Suppressor macrophage (primary cell): ENCODE measurements at regions not wholly inside any gene's neighbourhood (a gene's known extent, or its start where the extent isn't known, plus 50 kb on each side); places are given as distances from the start of the nearest gene placed in this dataset.
A peak's percentile ranks its signal among the peaks of the same experiment; 100 is the strongest.

ENCODE experiments used
- DNase-seq, 4 experiments: peaks; one replicate each; pipeline ENCODE4 v3.0.0-alpha.2; 2020 to 2022

DNA sequence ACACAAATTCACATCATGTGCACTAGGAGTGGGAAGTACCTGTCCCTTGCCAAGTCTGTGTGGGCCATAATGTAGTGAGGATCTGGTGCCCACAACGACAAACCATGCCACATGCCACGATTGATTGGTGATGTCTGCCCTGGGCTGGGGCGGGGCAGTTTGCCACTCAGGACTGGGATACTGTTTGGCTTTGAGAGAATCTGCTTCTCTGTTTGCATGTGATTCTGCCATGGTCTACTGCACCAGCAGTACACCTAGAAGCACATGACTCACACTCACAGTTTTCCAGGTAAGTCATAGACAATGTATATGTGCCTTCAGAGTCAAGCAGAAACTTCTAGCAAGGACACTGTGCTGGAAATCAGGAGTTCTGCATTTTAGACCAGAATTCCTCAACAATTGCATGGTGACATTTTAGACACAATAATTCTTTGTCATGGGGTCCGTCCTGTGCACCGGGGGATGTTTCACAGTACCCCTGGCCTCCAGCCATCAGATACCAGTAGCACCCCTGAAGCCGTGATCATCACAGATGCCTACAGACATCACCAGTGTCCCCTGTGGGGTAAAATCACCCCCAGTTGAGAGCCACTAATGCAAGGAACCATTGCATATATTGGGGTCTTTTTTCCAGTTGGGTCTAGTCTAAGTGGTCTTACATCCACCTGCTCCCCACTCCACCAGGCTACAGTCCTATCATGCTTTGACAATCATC is 278.3 kb downstream of the EIPR1 start:
- DNase-seq = no peak

GRCh38 chr2:3098231-3098630 is 279.4 kb downstream of the EIPR1 start:
- no peak for DNase-seq

GRCh38 chr2:3097804-3098203 is 279.8 kb downstream of the EIPR1 start:
- no peak for DNase-seq

- no peak for DNase-seq
Observed at GRCh38 chr2:3094999-3095958, 282.3 kb downstream of the EIPR1 start.

GRCh38 chr2:3094318-3094717 is 283.3 kb downstream of the EIPR1 start:
- no peak for DNase-seq

DNA sequence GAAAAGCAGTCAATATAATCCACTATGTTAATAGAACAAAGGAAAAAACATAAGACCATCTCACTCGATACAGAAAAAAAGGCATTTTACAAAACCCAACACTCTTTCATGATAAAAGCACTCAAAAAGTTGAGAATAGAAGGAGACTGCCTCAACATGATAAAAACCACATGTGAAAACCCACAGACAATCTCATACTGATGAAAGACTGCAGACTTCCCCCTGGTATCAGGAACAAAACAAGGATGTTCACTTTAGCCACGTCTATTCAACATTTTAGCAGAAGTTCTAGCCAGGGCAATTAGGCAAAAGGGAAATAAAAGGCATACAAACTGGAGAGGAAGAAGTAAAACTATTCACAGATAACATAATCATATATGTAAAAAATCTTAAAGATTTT is 285.9 kb downstream of the EIPR1 start:
- DNase-seq = peak in 2 of 4 experiments; percentile 3 to 21

- no peak for DNase-seq
Observed at GRCh38 chr2:3082705-3083104, 294.9 kb downstream of the EIPR1 start.

DNA sequence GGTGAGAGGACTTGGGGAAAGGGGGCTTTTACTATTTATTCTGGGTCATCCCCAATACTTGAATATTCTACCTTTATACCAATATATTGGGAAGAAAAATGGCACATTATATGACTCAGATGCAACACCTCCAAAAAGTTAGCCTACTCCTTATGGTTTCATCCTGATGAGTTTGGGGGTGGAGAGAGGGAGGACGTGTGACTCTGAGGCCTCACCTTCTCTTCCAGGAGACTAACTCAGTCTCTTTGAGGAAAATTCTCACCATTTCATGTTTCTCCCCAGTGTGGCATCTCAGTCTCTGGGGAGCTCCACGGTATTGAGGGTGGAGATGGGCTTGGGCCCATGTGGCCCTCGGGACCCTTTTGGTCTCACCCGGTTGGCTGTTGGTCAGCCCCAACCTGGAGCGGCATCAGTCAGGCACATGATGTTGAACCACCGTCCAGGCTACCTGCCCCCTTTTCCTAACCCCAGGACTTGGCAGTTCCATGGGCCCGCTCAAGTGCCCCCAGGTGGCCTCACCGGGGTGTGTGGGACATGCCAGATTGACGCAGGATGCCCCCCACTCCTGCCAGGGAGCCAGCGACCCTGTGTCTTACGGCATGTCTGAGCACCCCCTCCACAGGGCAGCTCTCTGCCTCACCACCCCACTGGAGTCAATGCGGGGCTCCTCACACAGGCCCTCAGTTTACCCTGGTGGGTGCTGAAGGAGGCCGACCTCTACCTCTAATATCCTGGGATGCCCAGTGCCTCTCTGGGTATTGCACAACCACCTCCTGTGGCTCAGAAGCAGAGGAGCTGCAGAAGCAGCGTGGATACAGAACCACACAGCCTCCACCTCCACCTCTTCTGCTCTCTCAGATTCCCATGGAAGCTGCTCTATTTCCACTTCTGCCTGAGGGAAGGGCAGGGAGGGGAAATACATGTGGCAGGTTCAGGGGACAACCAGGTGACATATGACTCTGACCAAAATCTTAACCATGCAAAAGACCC is 297.4 kb downstream of the EIPR1 start:
- no peak for DNase-seq

GRCh38 chr2:3079466-3079865 is 298.2 kb downstream of the EIPR1 start:
- DNase-seq = no peak

DNA sequence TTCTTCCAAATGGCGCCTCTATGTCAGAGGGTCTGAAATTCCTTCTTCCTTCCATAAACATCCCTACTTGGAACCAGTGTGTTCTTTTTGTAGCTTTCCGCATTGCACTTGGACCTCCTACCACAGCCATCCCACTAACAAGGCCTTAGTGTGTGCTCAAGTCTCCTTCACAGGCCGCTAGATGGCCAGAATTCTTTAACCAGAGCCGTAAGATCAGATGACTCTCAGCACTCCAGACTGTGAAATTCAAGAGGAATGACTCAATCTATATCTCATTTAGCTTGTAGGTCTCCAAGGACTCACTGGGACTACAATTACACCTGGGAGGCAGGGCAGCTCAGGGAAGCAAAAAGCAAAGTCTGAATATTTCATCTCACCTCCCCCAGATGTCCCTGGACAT is 298.9 kb downstream of the EIPR1 start:
- DNase-seq = no peak

DNA sequence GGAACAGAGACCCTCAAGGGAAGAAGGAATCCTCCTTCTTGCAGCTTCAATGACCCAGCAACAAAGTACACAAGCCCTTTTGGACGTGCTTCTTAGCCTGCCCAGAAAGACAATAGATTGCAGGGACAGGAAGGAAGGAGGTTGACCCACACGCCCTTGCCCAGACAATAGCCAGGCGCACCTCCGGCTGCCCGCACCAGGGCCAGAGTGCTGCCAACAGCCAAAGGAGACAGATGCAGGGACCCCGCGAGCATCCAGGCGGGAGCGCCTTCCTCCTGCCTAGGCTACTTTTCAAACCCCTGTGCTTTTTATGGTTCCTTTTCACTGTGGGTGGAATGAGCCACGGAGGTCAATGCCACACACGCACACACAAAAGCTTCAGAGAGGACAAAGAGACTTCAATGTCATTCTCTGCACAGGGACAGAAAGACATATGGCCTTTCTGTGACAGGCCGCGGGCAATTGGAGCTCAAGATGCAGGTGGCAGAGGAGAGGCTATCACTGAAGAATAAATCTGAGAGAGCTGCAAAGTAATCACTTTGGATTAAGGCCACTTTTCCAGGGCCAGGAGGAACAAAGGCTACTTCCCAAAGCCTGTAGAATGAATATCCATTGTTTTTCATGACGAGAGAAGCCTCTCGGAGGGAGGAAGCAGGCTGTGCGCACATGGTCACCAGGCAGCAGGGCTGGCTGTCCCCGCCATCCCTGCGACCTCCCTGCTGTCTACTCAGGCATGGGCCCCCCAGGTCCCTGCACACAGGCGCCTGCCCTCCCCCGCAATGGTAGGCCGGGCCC is 300.6 kb downstream of the EIPR1 start:
- DNase-seq = no peak

DNA sequence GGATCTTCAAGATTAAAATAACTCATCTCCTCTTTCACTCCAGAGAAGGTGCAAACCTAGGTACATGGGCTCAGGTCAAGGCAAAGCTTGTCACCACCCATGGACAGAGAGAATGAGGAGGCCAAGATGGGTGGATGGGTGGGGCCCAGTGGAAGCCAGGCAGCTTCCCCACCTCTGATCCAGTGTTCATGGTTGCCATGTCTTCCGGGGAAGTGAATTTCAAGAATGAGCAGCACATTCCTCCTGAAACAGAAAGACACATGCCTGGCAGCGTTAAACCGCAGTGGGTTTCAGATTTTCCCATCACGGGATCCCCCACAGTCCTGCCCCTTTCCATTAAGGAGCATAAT is 301.7 kb downstream of the EIPR1 start:
- DNase-seq = no peak

DNA sequence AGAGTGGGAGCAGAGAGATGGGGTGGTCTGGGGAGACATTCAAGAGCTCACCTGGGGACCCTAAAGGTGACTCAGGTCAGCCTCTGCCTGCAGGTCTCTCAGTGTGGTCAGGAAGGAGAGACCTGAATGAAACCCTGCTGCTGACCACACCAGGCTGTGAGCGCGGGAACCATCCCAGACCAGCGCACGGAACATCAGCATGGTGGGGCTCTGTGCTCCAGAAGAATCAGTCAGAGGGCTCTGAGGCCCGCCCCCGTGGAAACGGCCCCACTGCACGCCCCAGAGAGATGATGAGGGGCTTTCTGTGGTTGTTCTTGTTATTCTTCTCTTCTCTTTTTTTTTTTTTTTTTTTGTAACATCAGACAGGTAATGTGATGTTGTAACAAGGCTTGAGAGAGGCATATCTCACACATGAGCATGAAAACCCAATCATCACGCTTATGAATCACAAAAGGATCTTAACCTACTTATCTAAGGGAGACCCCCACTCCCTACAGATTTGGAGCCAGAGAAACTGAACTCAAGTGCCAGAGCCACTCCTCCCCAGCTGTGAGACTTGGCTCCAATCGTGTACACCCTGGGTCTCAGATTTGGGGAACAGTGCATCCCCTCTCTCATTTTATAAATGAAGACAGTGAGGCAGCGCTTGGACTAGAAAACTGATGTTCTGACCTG is 302.2 kb downstream of the EIPR1 start:
- DNase-seq = no peak

GRCh38 chr2:3073704-3074103 is 303.9 kb downstream of the EIPR1 start:
- no peak for DNase-seq

DNA sequence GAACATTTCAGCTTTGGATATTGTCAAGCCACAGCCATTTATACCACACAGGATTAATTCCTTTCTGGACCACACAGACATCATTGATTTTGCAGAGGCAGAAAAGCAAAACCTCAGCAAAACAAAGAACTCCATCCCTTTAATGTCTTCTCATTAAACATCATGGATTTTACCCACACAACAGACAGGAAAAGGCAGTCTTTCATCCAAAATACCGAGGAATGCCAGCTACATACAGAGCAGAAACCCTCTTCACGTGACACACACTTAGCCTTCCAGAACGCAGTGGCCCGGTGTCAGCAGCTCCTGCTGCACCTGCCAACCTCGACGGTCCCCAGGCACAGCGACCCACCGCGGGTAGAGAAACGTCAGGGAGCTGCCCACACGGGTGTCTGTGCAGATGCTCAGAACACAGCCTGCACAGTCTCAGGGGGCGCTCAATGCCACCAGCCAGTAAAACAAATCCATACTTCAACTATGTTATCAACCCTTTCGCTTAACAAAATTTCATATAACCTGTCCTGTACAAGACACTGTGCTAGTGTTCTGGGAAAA is 304.5 kb downstream of the EIPR1 start:
- DNase-seq = no peak

GRCh38 chr2:3071685-3072263 is 305.8 kb downstream of the EIPR1 start:
- DNase-seq = no peak

- no peak for DNase-seq
Observed at GRCh38 chr2:3066831-3067230, 310.8 kb downstream of the EIPR1 start.

GRCh38 chr2:3065928-3066327 is 311.7 kb downstream of the EIPR1 start:
- DNase-seq = no peak

DNA sequence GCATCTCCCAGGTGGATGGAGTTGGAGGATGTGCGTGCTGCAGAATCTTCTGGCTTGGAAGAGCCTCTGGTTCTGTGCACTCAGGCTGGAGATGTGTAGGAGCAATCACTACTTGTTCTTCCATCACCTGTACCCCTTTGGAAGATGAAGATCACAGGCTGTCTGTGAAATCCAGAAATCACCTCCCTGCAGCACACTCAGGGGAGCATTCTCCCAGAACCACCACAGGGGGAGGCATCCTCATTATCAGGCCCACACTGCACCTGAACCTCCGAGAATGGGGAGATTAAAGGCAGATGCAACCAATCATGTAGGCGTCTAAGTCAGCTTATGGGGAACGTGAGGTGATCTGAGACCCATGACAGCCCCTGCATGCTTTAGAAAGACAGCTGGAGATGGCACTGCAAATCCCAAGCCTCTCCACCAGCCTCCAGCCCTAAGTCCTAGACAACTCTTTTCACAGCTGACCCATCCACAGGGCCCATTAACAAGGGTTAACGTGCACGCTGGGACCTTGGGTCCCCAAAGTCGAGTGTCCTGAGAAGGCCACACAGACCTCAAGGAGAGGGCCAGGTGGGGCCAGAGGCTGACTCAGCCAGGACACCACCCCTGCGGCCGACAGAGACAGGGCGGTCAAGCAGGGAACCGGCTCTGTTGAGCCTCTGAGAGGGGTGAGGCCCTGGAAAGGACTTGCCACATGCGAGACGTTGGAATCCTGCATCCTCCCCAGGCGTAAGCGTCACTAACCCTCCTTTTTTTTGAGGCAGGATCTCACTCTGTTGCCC is 314.9 kb downstream of the EIPR1 start:
- no peak for DNase-seq

DNA sequence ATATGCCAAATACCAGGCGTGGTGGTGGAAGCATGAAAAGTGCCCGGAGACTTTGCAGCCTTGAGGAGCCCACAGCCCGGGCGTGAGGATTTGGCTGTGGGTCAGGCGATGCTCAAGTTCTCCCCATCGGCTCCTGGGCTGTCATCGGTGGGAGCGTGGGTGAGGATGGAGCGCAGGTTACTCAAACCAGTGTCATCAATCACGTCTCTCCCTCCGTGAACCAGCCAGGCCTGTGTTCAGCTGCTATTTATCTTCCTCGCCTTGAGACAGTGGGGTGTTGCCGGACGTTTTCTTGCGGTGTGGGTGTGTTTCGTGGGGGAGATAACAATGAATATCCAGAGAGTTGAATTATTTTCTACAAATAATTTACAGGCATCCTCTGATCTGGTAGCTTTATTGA is 317.6 kb downstream of the EIPR1 start:
- DNase-seq = no peak
